PFSK-1 (cell line): ENCODE measurements at regions not wholly inside any gene's neighbourhood (a gene's known extent, or its start where the extent isn't known, plus 50 kb on each side); places are given as distances from the start of the nearest gene placed in this dataset.

Source experiments
- FOXP2 ChIP-seq: optimal IDR thresholded peaks from 2 replicates; pipeline ENCODE3; 2011; ENCODE audit warnings: borderline replicate concordance, control low read depth, inconsistent platforms; ENCODE audit not compliant: insufficient read depth; ENCODE audit errors: extremely low read length, extremely low read depth
- POLR2AphosphoS5 ChIP-seq: IDR thresholded peaks from 2 replicates; pipeline ENCODE4 v1.6.1; 2012; ENCODE audit warnings: low read depth, mild to moderate bottlenecking, control low read depth, low read length, moderate library complexity
- SIN3A ChIP-seq: IDR thresholded peaks from 2 replicates; pipeline ENCODE4 v1.6.1; 2012; ENCODE audit warnings: mild to moderate bottlenecking, low read length, moderate library complexity, borderline replicate concordance; ENCODE audit not compliant: insufficient read depth
- TAF1 ChIP-seq: IDR thresholded peaks from 2 replicates; pipeline ENCODE4 v1.6.1; 2012; ENCODE audit warnings: low read length, control low read depth, borderline replicate concordance; ENCODE audit not compliant: insufficient read depth

DNA sequence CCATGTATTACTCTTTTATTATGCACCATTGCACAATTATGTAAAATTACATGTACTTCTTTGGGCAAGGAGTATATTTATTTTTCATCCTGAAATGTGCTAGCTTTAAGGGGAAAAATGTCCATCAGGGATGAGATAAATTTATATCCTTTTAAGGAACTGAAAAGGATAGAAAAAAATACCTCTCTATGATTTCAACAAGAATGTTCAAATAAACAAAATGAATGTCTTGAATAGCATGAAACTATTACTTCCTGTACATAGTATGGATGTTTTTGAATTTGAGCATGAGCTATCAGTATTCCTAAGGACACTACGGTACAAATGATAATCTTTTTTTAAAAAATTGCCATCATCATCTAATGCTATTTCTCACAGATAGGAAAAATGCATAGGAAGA lies 1611.9 kb upstream of the ZEB2 start:
- TF ChIP-seq POLR2AphosphoS5 (no peak), TAF1 (no peak), SIN3A (no peak), FOXP2 (no peak)
